OCI-LY1 (cell line): ENCODE measurements at regions not wholly inside any gene's neighbourhood (a gene's known extent, or its start where the extent isn't known, plus 50 kb on each side); places are given as distances from the start of the nearest gene placed in this dataset.
"Not testable (repeated sequence)": the region's sequence is repeated elsewhere in the genome, so short reads cannot be mapped to it uniquely, and the experiment has no call there.

ENCODE experiments used
- H2AFZ ChIP-seq: fragments of 200-600 bp; sonication (generic), shearing (Covaris generic); 2 replicates; pipeline ENCODE4 v1.6.0; 2014; ENCODE audit warnings: antibody characterized with exemption, mild to moderate bottlenecking, low read length
- H3F3A ChIP-seq: fragments of 200-600 bp; sonication (generic), shearing (Covaris generic); 2 replicates; pipeline ENCODE4 v1.6.0; 2014; ENCODE audit warnings: mild to moderate bottlenecking, antibody characterized with exemption, low read length, moderate library complexity; ENCODE audit not compliant: insufficient read depth
- H3K27ac ChIP-seq: fragments of 200-600 bp; sonication (generic); 2 replicates; pipeline ENCODE4 v1.5.1; 2014; ENCODE audit warnings: low read length, mixed run types, mild to moderate bottlenecking, low read depth; ENCODE audit not compliant: poor library complexity, severe bottlenecking
- H3K27me3 ChIP-seq: fragments of 200-600 bp; sonication (generic); 2 replicates; pipeline ENCODE4 v1.6.0; 2014; ENCODE audit warnings: antibody characterized with exemption, mild to moderate bottlenecking, low read length, moderate library complexity; ENCODE audit not compliant: insufficient read depth
- H3K36me3 ChIP-seq: fragments of 200-600 bp; sonication (generic); 2 replicates; pipeline ENCODE4 v1.6.1; 2014; ENCODE audit warnings: mild to moderate bottlenecking, antibody characterized with exemption, low read length, moderate library complexity, mixed read lengths; ENCODE audit not compliant: insufficient read depth
- H3K4me1 ChIP-seq: fragments of 200-600 bp; sonication (generic); 2 replicates; pipeline ENCODE4 v1.5.1; 2014; ENCODE audit warnings: mild to moderate bottlenecking, low read length, moderate library complexity; ENCODE audit not compliant: insufficient read depth, severe bottlenecking
- H3K4me2 ChIP-seq: fragments of 200-600 bp; sonication (generic), shearing (Covaris generic); 2 replicates; pipeline ENCODE4 v1.6.1; 2014; ENCODE audit warnings: low read length
- H3K4me3 ChIP-seq: fragments of 200-600 bp; sonication (generic); 2 replicates; pipeline ENCODE4 v1.5.1; 2014; ENCODE audit warnings: low read length, low read depth, mild to moderate bottlenecking, mixed read lengths; ENCODE audit not compliant: poor library complexity, severe bottlenecking
- H3K79me2 ChIP-seq: fragments of 200-600 bp; shearing (Covaris generic); 2 replicates; pipeline ENCODE4 v1.6.1; 2016; ENCODE audit warnings: mixed run types, low read length, mixed read lengths; ENCODE audit not compliant: insufficient read depth
- H3K9ac ChIP-seq: fragments of 200-600 bp; sonication (generic), shearing (Covaris generic); 2 replicates; pipeline ENCODE4 v1.6.1; 2014; ENCODE audit warnings: mild to moderate bottlenecking, low read length, mixed read lengths
- H3K9me2 ChIP-seq: fragments of 200-600 bp; sonication (generic), shearing (Covaris generic); 2 replicates; pipeline ENCODE4 v1.6.1; 2014; ENCODE audit warnings: low read depth, mild to moderate bottlenecking, low read length, mixed read lengths
- H3K9me3 ChIP-seq: fragments of 200-600 bp; shearing (Covaris generic); 2 replicates; pipeline ENCODE4 v1.6.1; 2014; ENCODE audit warnings: low read length, mixed read lengths
- H4K20me1 ChIP-seq: fragments of 200-600 bp; sonication (generic), shearing (Covaris generic); 2 replicates; pipeline ENCODE4 v1.6.0; 2016; ENCODE audit warnings: mild to moderate bottlenecking, low read length; ENCODE audit not compliant: insufficient read depth
- EZH2 ChIP-seq: fragments of 200-600 bp; sonication (generic), shearing (Covaris generic); IDR thresholded peaks from 2 replicates; pipeline ENCODE4 v1.8.0; 2017; ENCODE audit warnings: borderline replicate concordance, mixed run types, mild to moderate bottlenecking, antibody characterized with exemption, low read length, moderate library complexity, mixed read lengths
- TF ChIP-seq, protein P1 (sequence below): fragments of 200-600 bp; sonication (generic), shearing (Covaris generic); IDR thresholded peaks from 2 replicates; pipeline ENCODE4 v1.5.1; 2017; ENCODE audit warnings: mild to moderate bottlenecking, antibody characterized with exemption, low read length, moderate library complexity, mixed read lengths

DNA sequence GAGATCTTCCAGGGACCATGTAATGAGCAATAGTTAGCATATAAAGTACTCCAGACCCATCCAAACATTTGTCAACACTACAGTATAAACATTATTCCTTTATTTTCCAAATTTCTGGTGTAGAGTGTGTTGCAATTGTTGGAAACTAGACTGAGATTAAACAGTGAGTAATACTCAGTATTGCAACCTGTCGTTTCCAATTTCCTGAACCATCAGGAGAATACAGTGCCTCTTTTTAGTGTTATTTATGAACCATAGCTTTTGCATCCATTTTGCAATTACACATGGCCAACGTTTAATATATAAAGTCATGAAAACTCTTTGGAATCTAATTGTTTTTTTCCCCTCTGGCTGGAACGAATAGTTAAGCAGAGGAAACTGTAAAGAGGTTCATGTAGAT lies 58.3 kb upstream of the DHRSX start:
- Histone ChIP-seq H3K4me3 (no peak overlapping the region), H2AFZ (no peak overlapping the region), H3K36me3 (no peaks in the 10 kb centered on the region; the same call in 1 of the 2 replicates), H3K27ac (no peak overlapping the region), H3K9me2 (no peaks in the 10 kb centered on the region), H3K79me2 (no peaks in the 10 kb centered on the region), H3K9ac (no peak overlapping the region), H3K9me3 (peaks cover 5% of the 10 kb centered on the region), H3K4me1 (no peaks in the 10 kb centered on the region), H3K27me3 (no peaks in the 10 kb centered on the region; the same call in 1 of the 2 replicates), H3F3A (no peaks in the 10 kb centered on the region), H4K20me1 (no peaks in the 10 kb centered on the region), H3K4me2 (no peak overlapping the region)
- TF ChIP-seq, protein P1, sequence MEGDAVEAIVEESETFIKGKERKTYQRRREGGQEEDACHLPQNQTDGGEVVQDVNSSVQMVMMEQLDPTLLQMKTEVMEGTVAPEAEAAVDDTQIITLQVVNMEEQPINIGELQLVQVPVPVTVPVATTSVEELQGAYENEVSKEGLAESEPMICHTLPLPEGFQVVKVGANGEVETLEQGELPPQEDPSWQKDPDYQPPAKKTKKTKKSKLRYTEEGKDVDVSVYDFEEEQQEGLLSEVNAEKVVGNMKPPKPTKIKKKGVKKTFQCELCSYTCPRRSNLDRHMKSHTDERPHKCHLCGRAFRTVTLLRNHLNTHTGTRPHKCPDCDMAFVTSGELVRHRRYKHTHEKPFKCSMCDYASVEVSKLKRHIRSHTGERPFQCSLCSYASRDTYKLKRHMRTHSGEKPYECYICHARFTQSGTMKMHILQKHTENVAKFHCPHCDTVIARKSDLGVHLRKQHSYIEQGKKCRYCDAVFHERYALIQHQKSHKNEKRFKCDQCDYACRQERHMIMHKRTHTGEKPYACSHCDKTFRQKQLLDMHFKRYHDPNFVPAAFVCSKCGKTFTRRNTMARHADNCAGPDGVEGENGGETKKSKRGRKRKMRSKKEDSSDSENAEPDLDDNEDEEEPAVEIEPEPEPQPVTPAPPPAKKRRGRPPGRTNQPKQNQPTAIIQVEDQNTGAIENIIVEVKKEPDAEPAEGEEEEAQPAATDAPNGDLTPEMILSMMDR: no peak
- TF ChIP-seq EZH2: no peak

DNA sequence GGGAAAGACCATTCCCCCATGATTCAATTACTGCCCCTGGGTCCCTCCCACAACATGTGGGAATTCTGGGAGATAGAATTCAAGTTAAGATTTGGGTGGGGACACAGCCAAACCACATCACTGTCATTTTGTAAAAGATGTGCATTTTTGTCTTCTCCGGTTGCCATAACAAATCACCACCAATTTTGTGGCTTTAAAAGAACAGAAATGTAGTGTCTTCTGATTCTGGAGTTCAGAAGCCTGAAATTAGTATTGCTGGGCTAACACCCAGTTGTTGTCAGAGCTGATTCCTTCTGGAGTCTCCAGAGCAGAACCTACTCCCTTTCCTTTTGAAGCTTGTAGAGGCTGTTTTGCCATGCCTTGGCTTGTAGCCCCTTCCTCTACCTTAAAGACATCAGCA lies 54.1 kb upstream of the DHRSX start:
- Histone ChIP-seq H3K4me2 (no peak overlapping the region), H4K20me1 (no peaks in the 10 kb centered on the region), H3K4me1 (peaks cover 22% of the 10 kb centered on the region), H3K36me3 (no peaks in the 10 kb centered on the region; the same call in 1 of the 2 replicates), H3K27me3 (no peaks in the 10 kb centered on the region; the same call in 1 of the 2 replicates), H3K79me2 (no peaks in the 10 kb centered on the region), H3F3A (no peaks in the 10 kb centered on the region), H2AFZ (no peak overlapping the region), H3K9ac (no peak overlapping the region), H3K9me2 (no peaks in the 10 kb centered on the region), H3K9me3 (peaks cover 5% of the 10 kb centered on the region), H3K4me3 (no peak overlapping the region), H3K27ac (no peak overlapping the region)
- TF ChIP-seq EZH2: no peak
- TF ChIP-seq, protein P1: no peak

DNA sequence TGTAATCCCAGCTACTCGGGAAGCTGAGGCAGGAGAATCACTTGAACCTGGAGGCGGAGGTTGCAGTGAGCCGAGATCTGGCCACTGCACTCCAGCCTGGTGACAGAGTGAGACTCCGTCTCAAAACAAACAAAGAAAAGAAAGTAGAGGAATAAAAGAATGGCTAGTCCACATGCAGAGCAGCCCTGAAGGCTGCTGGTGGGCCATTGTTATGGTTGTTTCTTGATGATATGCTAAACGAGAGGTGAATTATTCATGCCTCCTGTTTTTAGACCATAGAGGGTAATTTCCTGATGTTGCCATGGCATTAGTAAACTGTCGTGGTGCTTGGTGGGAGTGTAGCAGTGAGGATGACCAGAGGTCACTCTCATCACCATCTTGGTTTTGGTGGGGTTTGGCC lies 53.3 kb upstream of the DHRSX start:
- H3K9ac ChIP-seq, H3K79me2 ChIP-seq: not testable (repeated sequence)
- H3K4me1 ChIP-seq: peaks cover 29% of the 10 kb centered on the region

DNA sequence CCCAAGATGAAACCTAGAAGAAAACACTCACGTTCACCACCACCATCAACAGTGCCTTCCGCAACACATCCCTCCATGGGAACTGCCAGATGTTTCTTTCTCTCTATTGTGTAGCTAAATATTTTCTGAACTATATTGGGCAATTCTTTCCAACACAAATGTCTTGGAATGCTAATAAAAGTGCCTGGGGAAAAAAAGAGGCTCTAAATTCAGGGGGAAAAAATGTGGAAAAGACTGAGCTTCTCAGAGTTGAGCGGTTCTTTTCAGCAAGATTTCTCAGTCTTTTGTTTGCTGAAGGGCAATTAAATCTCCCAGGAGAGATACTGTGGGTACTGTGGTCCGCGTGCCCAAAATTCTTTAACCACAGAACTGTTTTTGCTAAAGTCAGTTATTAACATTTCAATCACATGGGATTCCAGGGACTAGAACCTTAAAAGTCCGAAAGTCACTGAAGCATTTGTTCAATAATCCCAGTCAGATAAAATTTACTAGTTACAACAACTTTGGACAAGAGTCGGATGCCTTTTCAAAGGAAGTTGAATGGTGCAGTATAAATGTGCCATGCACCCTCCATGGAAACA lies 51.9 kb upstream of the DHRSX start:
- Histone ChIP-seq H3K4me2 (peak overlapping the region; percentile 29), H4K20me1 (no peaks in the 10 kb centered on the region), H3K9me3 (peaks cover 5% of the 10 kb centered on the region), H3K79me2 (no peaks in the 10 kb centered on the region), H3K36me3 (no peaks in the 10 kb centered on the region; the same call in 1 of the 2 replicates), H3K27ac (no peak overlapping the region), H3F3A (no peaks in the 10 kb centered on the region), H3K9me2 (no peaks in the 10 kb centered on the region), H3K4me3 (peak overlapping the region; percentile 23), H3K4me1 (peaks cover 29% of the 10 kb centered on the region), H2AFZ (no peak overlapping the region), H3K9ac (no peak overlapping the region), H3K27me3 (no peaks in the 10 kb centered on the region; the same call in 1 of the 2 replicates)
- TF ChIP-seq, protein P1: no peak
- TF ChIP-seq EZH2: no peak

More for the DNA sequence above, 53.3 kb upstream of the DHRSX start:
- not testable (repeated sequence) for H3K9me2 ChIP-seq, H4K20me1 ChIP-seq, H3K36me3 ChIP-seq, H3K4me3 ChIP-seq, H3K27me3 ChIP-seq, H3K9me3 ChIP-seq, H3K4me2 ChIP-seq, H3K27ac ChIP-seq, H2AFZ ChIP-seq, H3F3A ChIP-seq
